DMS79 (cell line): ENCODE measurements at regions not wholly inside any gene's neighbourhood (a gene's known extent, or its start where the extent isn't known, plus 50 kb on each side); places are given as distances from the start of the nearest gene placed in this dataset.
A peak's percentile ranks its signal among the peaks of the same experiment; 100 is the strongest.

Source experiments
- DNase-seq: peaks from one replicate; lab custom pipeline; 2025; lab: John Stamatoyannopoulos, UW

DNA sequence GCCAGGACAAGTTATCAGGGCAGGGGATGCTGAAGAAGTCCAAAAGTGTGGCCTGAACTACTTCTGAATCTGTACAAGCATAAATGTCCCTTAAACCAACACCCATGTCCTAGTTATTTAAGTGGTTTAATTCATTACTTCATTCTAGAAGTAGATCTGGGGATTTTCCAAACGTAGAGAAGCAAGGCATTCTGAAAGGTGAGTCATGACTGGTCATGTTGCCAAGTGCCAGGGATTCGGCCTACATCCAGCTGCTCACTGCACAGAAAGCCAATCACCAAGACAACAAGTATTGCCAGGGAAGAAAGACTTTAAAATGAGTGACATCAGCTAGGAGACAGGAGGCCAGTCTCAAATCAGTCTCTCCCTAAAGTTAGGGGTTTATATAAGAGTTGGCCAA lies 396.6 kb downstream of the GABRB3 start:
- DNase-seq, result no peak

DNA sequence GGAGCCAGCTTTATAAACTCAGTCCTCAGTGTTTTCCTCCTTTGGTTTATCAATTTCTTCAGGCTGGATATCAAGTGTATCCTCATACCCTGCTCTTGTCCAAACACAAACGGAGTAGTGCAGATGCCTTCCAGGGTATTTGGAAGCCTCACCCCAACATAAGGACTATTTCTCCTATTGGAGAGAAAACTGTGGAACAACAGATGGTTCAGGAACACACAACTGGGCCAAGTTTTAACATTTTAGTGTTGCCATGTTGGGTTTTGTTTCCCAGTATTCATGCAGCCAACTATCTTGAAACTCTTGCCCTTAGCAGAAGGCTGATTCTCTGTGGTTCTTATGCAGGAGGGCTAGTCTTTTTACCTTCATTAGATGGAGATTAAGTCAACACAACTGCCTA lies 398.1 kb downstream of the GABRB3 start:
- no peak for DNase-seq

DNA sequence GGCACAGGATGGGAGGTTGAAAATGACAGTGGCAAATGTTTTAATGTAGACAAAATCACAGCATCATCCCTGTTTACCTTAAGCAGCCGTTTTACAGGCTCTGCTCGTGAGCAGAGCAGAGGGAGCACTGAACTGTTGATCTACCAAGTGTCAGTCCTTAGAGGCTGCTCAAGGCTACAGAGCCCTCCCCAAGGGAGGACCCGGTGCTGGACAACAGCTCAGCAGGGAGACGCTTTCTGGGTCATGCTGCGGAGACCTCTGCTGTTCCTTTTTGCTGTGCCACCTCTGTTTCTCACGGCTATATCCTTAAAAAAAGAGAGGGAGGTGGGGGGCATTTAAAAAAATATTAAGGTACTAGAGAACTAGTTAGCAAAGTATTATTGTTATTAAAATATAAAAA lies 400.2 kb downstream of the GABRB3 start:
- no peak for DNase-seq

DNA sequence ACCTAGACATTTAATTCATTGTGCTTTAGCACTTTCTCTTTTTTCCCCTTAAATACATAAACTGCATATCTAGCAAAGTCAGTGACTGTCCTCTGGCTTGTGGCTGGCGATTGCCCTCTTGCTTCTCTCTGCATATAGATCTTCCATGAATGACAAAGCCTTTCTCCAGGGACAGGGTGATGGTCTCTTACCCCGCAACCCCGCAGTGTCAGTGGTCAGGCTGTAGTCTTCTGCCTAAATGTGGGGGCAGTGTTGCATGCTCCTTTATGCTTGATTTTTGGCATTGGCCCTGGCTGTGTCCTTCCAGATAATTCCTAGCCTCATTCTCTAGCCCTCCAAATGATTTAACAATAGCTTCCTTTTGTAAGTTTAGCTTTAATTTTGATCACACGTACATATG lies 407.8 kb downstream of the GABRB3 start:
- DNase-seq, result no peak

DNA sequence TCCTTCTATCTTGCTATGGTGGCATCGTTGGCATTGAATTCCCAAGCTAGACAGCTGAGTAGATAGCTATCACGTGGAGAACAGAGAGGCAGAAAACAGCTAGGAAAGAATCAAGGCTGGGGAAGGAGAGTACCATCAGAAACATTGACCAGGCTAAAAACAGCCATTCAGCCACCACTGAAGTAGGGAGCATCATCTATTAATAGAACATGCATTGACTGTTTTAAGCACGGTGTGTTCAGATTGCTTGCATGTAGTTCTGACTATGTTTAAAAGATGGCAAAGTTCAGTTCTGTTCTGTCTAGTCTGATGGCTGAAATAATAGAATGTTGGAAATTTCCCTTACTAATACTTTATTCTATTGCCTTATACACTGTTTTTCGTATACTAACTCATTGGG lies 413.0 kb downstream of the GABRB3 start:
- DNase-seq, result no peak

DNA sequence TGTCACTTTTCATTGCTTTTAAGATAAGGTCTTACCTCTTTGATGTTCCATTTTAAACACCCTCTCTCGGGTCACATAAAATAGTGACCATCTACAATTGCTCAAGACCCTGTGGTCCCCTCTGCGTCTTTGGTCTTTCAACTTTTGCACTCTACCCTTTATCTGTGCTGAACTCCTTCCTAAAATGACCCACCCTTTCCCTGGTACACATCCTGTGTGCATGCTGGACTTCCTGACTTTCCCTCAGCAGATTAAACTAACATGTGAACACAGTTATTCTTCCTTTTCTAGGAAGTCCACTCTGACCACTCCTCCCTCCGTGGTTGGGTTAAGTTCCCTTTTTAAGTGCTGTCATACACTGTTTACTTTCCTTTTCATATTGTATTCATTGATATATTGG lies 414.2 kb downstream of the GABRB3 start:
- DNase-seq, result no peak

- DNase-seq, result no peak
Observed at GRCh38 chr15:26357653-26358052, 415.2 kb downstream of the GABRB3 start.

GRCh38 chr15:26355472-26356074 lies 417.3 kb downstream of the GABRB3 start:
- DNase-seq, result peak; percentile 54

DNA sequence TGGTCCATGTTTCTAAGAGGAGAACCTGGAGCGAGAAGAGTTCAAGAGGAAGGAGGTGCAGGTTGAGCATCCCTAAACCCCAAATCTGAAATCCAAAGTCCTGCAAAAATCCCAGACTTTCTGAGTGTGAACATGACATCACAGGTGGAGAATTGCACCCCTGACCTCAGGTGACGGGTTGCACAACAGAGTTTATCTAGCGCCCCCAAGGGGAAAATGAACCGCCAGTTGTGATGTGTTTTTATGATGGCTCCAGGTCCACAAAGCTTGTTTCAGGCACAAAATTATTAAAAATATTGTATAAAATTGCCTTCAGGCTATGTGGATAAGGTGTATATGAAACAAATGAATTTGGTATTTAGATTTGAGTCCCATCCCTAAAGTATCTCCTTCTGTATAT lies 420.0 kb downstream of the GABRB3 start:
- DNase-seq, result no peak

DNA sequence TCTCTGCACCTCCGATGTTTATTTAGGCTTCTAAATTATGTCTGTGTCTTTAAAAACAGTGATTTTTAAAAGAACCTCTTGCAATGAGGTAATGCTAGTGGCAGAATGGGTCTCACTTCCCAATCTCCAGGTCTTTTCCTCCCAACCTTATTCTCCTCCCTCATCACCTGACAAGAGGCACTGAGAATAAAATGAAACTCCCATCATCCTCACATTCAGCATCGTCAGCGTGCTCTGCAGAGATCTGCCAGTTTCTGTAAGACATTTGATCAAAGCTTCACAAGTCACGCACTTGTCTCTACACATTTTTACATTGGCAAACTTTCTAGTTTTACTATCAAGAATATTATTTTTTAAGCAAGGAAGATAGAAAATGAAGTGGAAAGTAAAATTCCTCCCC lies 420.5 kb downstream of the GABRB3 start:
- DNase-seq, result no peak

GRCh38 chr15:26325495-26325894 lies 447.4 kb downstream of the GABRB3 start:
- no peak for DNase-seq

- DNase-seq, result no peak
Observed at GRCh38 chr15:26323566-26323965, 449.3 kb downstream of the GABRB3 start.

DNA sequence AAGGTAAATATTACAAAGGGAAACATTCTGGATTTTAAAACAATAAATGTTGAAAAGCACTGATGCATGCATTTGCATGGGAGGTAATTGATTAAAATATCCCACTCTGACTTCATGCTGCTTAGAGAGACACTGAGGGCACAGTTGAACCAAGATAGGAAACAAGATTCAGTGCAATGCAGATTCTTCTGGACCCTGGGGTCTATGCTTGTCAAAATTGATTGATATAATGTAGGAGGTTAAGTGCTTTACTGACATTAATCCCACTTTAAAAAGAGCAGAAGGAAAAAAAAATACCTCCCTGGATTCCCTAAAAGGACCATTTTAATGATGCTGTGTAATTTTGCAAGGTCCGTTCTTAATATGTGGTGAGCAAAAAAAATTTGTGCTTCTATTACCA lies 454.2 kb downstream of the GABRB3 start:
- no peak for DNase-seq

DNA sequence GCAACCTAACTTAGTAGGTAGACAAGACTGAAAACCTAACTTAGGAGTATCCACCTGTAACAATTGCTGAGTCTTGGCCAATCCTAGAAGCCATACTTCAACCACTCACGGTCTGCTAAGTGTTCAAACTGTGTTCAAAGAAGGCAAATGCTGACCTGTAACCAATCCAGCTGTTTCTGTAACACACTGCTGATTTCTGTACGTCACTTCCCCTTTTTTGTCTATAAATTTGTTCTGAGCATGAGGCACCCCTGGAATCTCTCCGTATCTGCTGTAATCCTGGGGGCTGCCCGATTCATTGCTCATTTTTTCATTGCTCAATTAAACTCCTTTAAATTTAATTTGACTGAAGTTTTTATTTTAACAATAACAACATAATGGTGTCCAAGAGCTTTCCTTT lies 451.4 kb upstream of the ATP10A start:
- no peak for DNase-seq

DNA sequence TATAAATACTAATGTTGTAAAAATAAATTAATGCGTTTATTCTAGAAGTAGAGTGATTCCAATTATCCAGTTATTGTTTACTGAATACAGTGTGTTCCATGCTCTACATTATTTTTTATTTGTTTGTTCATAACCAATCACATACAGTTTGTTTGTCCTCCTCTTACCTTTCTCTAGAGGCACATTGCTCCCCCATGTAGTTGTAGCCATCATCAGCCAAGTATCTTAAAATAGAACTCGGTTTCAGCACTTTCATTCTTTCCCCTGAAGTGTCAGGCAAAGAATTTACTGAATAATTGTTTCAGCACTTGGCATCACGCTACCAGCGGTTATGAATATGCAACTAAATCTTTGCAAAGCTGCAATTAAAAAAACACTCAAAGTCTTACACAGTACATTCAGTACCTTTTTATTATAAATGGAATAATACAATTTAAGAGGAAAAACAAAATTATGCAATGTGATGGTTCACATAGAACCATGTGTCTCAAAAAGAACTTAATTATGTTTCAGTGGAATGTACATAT lies 448.6 kb upstream of the ATP10A start:
- no peak for DNase-seq

DNA sequence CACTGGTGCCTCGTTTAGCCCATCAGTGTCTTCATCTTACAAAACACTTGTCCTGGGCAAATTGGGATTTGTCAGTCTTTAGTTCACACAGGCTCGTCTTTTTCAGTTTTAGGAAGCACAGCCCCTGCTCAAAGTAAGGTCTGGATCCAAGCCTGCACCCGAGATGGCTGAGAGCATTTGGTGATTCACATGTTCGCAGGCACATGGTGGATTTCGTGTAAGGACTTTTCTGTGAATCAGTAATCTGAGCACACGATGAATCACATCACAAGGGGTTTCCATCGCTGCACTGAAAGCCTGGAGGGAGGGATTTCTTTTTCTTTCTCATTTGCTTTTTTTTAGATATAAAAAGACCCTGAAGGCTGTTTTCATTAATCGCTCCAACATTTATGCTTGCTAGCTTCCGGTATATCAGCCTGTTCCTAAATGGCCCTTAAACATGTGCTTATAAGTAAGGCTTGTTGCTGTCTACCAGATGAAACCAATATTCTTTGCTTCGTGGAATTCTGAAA lies 435.6 kb upstream of the ATP10A start:
- no peak for DNase-seq

DNA sequence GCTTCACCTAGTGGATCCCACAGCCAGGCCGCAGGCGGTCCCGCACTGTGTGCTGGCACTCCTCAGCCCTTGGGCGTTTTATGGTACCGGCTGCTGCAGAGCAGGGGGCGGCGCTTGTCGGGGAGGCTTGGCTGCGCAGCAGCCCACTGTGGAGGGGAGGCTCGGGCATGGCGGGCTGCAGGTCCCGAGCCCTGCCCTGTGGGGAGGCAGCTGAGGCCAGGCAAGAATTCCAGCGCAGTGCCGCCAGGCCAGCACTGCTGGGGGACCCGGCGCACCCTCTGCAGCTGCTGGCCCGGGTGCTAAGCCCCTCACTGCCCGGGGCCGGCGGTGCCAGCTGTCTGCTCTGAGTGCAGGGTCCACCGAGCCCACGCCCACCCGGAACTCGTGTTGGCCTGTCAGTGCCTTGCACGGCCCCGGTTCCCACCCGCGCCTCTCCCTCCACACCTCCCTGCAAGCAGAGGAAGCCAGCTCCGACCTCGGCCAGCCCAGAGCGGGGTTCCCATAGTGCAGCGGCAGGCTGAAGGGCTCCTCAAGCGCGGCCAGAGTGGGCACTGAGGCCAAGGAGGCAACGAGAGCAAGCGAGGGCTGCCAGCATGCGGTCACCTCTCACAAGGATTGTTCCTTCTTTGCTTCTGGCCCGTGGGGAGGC lies 435.0 kb upstream of the ATP10A start:
- DNase-seq, result no peak

GRCh38 chr15:26295336-26296085 lies 432.4 kb upstream of the ATP10A start:
- DNase-seq, result peak; percentile 4

DNA sequence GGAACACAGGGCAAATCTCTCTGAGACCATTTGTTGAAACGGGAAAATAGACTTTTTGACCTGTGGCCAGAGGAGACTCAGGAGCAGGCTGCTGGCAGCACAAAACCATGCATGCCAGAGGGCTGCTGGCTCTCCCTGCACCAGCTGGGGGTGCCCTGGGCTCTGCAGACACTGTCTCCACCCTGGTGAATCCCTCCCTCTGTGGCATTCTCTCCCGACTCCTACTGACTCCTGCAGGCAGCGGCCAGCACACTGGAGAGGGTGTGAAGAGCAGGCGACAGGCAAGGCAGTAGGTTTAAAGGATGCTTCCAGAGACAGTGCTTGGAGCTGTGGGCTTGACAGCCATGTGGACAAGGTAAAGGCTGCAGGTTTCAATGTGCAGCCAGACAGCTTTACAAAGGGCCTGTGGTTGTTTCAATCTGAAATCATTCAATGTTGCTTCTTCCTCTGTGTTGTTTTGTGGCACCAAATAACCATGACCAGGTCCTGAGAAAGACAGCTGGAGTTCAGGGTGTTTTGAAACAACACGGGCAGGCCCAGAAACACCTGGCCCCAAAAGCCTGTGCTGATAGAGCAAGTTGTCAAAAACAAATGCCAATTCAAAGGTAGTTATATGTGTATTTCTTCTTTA lies 431.0 kb upstream of the ATP10A start:
- no peak for DNase-seq

- no peak for DNase-seq
Observed at GRCh38 chr15:26287381-26287780, 424.3 kb upstream of the ATP10A start.

GRCh38 chr15:26280281-26280680 lies 417.2 kb upstream of the ATP10A start:
- no peak for DNase-seq

- no peak for DNase-seq
Observed at GRCh38 chr15:26261966-26262365, 398.8 kb upstream of the ATP10A start.

- DNase-seq, result no peak
Observed at GRCh38 chr15:26261413-26261812, 398.3 kb upstream of the ATP10A start.
